H9 (cell line): ENCODE measurements at regions not wholly inside any gene's neighbourhood (a gene's known extent, or its start where the extent isn't known, plus 50 kb on each side); places are given as distances from the start of the nearest gene placed in this dataset.

Source experiments
- DNase-seq: peaks from one replicate; pipeline ENCODE4 v3.0.0-alpha.2; 2017
- H2AFZ ChIP-seq: one replicate; pipeline ENCODE4 v1.6.1; 2013; ENCODE audit warnings: mild to moderate bottlenecking, low read length, control low read depth, moderate library complexity
- H2AK5ac ChIP-seq: 2 replicates; pipeline ENCODE4 v1.6.1; 2013; ENCODE audit warnings: low read length, control low read depth, mixed read lengths; ENCODE audit not compliant: insufficient read length
- H2BK120ac ChIP-seq: one replicate; pipeline ENCODE4 v1.6.1; 2013; ENCODE audit warnings: low read depth, mild to moderate bottlenecking, low read length, control low read depth, inconsistent platforms; ENCODE audit not compliant: poor library complexity, severe bottlenecking
- H2BK12ac ChIP-seq: 2 replicates; pipeline ENCODE4 v1.6.1; 2013; ENCODE audit warnings: low read length, control low read depth, mixed read lengths, low read depth; ENCODE audit not compliant: insufficient read length
- H2BK15ac ChIP-seq: 2 replicates; pipeline ENCODE4 v1.6.1; 2013; ENCODE audit warnings: low read depth, low read length, control low read depth
- H2BK20ac ChIP-seq: one replicate; pipeline ENCODE4 v1.6.1; 2013; ENCODE audit warnings: low read depth, mild to moderate bottlenecking, low read length, control low read depth, inconsistent platforms; ENCODE audit not compliant: poor library complexity, severe bottlenecking
- H2BK5ac ChIP-seq: 2 replicates; pipeline ENCODE4 v1.6.1; 2013; ENCODE audit warnings: low read length, control low read depth, mixed read lengths; ENCODE audit not compliant: insufficient read length
- H3K14ac ChIP-seq: 2 replicates; pipeline ENCODE4 v1.6.1; 2013; ENCODE audit warnings: low read length, control low read depth; ENCODE audit not compliant: insufficient read depth
- H3K18ac ChIP-seq: 2 replicates; pipeline ENCODE4 v1.6.1; 2013; ENCODE audit warnings: low read depth, mild to moderate bottlenecking, mixed read lengths, low read length, control low read depth; ENCODE audit not compliant: insufficient read length
- H3K23ac ChIP-seq: 2 replicates; pipeline ENCODE4 v1.6.1; 2013; ENCODE audit warnings: low read length, control low read depth, mixed read lengths, low read depth; ENCODE audit not compliant: insufficient read length
- H3K23me2 ChIP-seq: 2 replicates; pipeline ENCODE4 v1.6.1; 2013; ENCODE audit warnings: low read depth, mild to moderate bottlenecking, mixed read lengths, low read length, control low read depth; ENCODE audit not compliant: insufficient read length, poor library complexity, severe bottlenecking
- H3K27ac ChIP-seq: 2 replicates; pipeline ENCODE4 v1.5.1; 2013; ENCODE audit warnings: low read length, control low read depth, mixed read lengths, low read depth; ENCODE audit not compliant: insufficient read length
- H3K27me3 ChIP-seq: 2 replicates; pipeline ENCODE4 v1.6.1; 2013; ENCODE audit warnings: low read length, control low read depth, inconsistent platforms; ENCODE audit not compliant: insufficient read depth
- H3K4ac ChIP-seq: 2 replicates; pipeline ENCODE4 v1.6.1; 2013; ENCODE audit warnings: low read depth, mild to moderate bottlenecking, control low read depth, inconsistent platforms, low read length, moderate library complexity
- H3K4me1 ChIP-seq: 2 replicates; pipeline ENCODE4 v1.6.1; 2013; ENCODE audit warnings: low read length, control low read depth, inconsistent platforms; ENCODE audit not compliant: insufficient read depth
- H3K4me2 ChIP-seq: 2 replicates; pipeline ENCODE4 v1.6.1; 2013; ENCODE audit warnings: low read length, control low read depth, mixed read lengths; ENCODE audit not compliant: insufficient read length, insufficient read depth
- H3K56ac ChIP-seq: 2 replicates; pipeline ENCODE4 v1.6.1; 2013; ENCODE audit warnings: low read depth, mild to moderate bottlenecking, mixed read lengths, low read length, control low read depth; ENCODE audit not compliant: insufficient read length
- H3K79me1 ChIP-seq: 2 replicates; pipeline ENCODE4 v1.6.1; 2013; ENCODE audit warnings: low read depth, mild to moderate bottlenecking, moderate library complexity, low read length, control low read depth, inconsistent platforms; ENCODE audit not compliant: insufficient read depth, poor library complexity, severe bottlenecking
- H3K79me2 ChIP-seq: 2 replicates; pipeline ENCODE4 v1.6.1; 2013; ENCODE audit warnings: low read length, control low read depth, inconsistent platforms; ENCODE audit not compliant: insufficient read depth
- H3K9ac ChIP-seq: 2 replicates; pipeline ENCODE4 v1.6.1; 2013; ENCODE audit warnings: low read length, control low read depth, mixed read lengths; ENCODE audit not compliant: insufficient read length; ENCODE audit errors: extremely low read depth
- H3K9me3 ChIP-seq: one replicate; pipeline ENCODE4 v1.6.1; 2013; ENCODE audit warnings: low read depth, low read length, inconsistent platforms; ENCODE audit not compliant: control insufficient read depth
- H3T11ph ChIP-seq: one replicate; pipeline ENCODE4 v1.6.1; 2013; ENCODE audit warnings: mild to moderate bottlenecking, low read length, control low read depth, inconsistent platforms
- H4K20me1 ChIP-seq: one replicate; pipeline ENCODE4 v1.6.1; 2013; ENCODE audit not compliant: control insufficient read depth, insufficient read length, insufficient read depth
- H4K5ac ChIP-seq: 2 replicates; pipeline ENCODE4 v1.6.1; 2013; ENCODE audit warnings: low read depth, mild to moderate bottlenecking, mixed read lengths, low read length, control low read depth; ENCODE audit not compliant: insufficient read length
- H4K8ac ChIP-seq: replicated peaks from 2 replicates; pipeline ENCODE4 v1.6.1; 2013; ENCODE audit warnings: low read length, control low read depth, mixed read lengths, low read depth; ENCODE audit not compliant: insufficient read length
- H4K91ac ChIP-seq: 2 replicates; pipeline ENCODE4 v1.6.1; 2013; ENCODE audit warnings: low read depth, mild to moderate bottlenecking, moderate library complexity, mixed read lengths, low read length, control low read depth; ENCODE audit not compliant: insufficient read length
- H3K27ac Mint-ChIP-seq, 3 experiments: 2 replicates in 2 of 3; 3 replicates in 1 of 3; pipeline ENCODE4 v1.8.0; 2020 to 2021; ENCODE audit warnings: mixed read lengths in 3 of 3, mild to moderate bottlenecking in 1 of 3, moderate library complexity in 1 of 3
- H3K27me3 Mint-ChIP-seq: 2 replicates; pipeline ENCODE4 v1.8.0; 2021; ENCODE audit warnings: low read depth, mild to moderate bottlenecking, moderate library complexity, mixed read lengths
- H3K36me3 Mint-ChIP-seq, 3 experiments: 2 replicates in 2 of 3; 3 replicates in 1 of 3; pipeline ENCODE4 v1.8.0; 2020 to 2021; ENCODE audit warnings: low read depth in 3 of 3, mixed read lengths in 3 of 3; ENCODE audit not compliant: insufficient read depth in 1 of 3
- H3K4me1 Mint-ChIP-seq, 2 experiments: 2 replicates each; pipeline ENCODE4 v1.8.0; 2020; ENCODE audit warnings: mixed read lengths in 2 of 2
- H3K4me3 Mint-ChIP-seq, 2 experiments: 2 replicates in 1 of 2; 3 replicates in 1 of 2; pipeline ENCODE4 v1.8.0; 2020 to 2021; ENCODE audit warnings: mild to moderate bottlenecking in 2 of 2, mixed read lengths in 2 of 2, moderate library complexity in 1 of 2
- H3K9me3 Mint-ChIP-seq, 2 experiments: 2 replicates in 1 of 2; 3 replicates in 1 of 2; pipeline ENCODE4 v1.8.0; 2020; ENCODE audit warnings: mild to moderate bottlenecking in 2 of 2, mixed read lengths in 2 of 2, moderate library complexity in 1 of 2
- WGBS: extraction: QIAGEN DNeasy Blood & Tissue Kit; methylation state at CpG from one replicate; pipeline ENCODE4 v1.1.7; 2013; ENCODE audit warnings: missing lambda C conversion rate, low lambda C conversion rate, mixed read lengths; ENCODE audit not compliant: insufficient read length; ENCODE audit errors: extremely low coverage; 5-methylcytosine and 5-hydroxymethylcytosine counted together
- TF ChIP-seq, protein P1 (sequence below): fragments of 200-600 bp; sonication (generic); conservative IDR thresholded peaks from 3 replicates; pipeline ENCODE4 v1.8.0; 2021; ENCODE audit warnings: antibody characterized with exemption, mild to moderate bottlenecking

DNA sequence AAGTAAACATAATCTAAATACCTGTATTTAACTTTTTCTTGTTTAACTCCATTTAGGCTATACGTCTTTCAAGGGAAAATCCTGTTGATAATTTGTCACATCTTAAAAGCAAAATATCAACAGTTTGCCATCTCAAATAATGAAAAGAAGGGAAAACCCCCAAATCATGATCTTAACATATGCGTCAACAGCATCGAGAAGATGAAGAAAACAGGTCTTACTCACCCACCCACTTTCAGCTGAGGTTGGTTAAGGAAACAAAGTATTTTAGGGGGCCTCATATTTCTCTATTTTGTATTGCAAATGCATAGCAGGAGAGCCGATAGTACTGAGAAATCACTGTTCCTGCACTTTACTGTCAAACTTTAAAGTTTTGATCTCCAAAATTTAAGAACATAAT lies 143.1 kb upstream of the COPS8 start:
- H4K91ac ChIP-seq, result no peak overlapping the region
- H3K14ac ChIP-seq, result no peak overlapping the region
- no peak overlapping the region for H2BK120ac ChIP-seq
- H2AFZ ChIP-seq, result no peak overlapping the region
- H3K4me1 ChIP-seq, result no peaks in the 10 kb centered on the region
- H3K18ac ChIP-seq, result no peak overlapping the region
- no peaks in the 10 kb centered on the region for H3K36me3 Mint-ChIP-seq
- H3K23ac ChIP-seq, result no peak overlapping the region
- no peaks in the 10 kb centered on the region for H3K23me2 ChIP-seq
- no peak overlapping the region for H3K56ac ChIP-seq
- no peak overlapping the region for H4K5ac ChIP-seq
- no peaks in the 10 kb centered on the region for H3K79me2 ChIP-seq
- no peak overlapping the region for H4K8ac ChIP-seq
- H3K9me3 Mint-ChIP-seq, result no peaks in the 10 kb centered on the region
- no peak overlapping the region for H2AK5ac ChIP-seq
- H3K9ac ChIP-seq, result no peak overlapping the region
- DNase-seq, result no peak
- no peak overlapping the region for H3K4me3 Mint-ChIP-seq
- H4K20me1 ChIP-seq, result no peaks in the 10 kb centered on the region
- H3K27me3 ChIP-seq, result no peaks in the 10 kb centered on the region
- H3K4me2 ChIP-seq, result no peak overlapping the region
- no peak overlapping the region for H2BK20ac ChIP-seq
- no peak overlapping the region for H2BK12ac ChIP-seq
- no peak overlapping the region for H3K27ac ChIP-seq
- H2BK15ac ChIP-seq, result no peak overlapping the region
- H2BK5ac ChIP-seq, result no peak overlapping the region
- WGBS, result no CpG with 5 or more reads among the region's 4 CpGs
- H3K4me1 Mint-ChIP-seq, result peaks cover 9% of the 10 kb centered on the region in 2 experiments; a peak in 3 of 4 replicates
- H3T11ph ChIP-seq, result no peak overlapping the region
- H3K27ac Mint-ChIP-seq, result no peak overlapping the region
- TF ChIP-seq, protein P1, sequence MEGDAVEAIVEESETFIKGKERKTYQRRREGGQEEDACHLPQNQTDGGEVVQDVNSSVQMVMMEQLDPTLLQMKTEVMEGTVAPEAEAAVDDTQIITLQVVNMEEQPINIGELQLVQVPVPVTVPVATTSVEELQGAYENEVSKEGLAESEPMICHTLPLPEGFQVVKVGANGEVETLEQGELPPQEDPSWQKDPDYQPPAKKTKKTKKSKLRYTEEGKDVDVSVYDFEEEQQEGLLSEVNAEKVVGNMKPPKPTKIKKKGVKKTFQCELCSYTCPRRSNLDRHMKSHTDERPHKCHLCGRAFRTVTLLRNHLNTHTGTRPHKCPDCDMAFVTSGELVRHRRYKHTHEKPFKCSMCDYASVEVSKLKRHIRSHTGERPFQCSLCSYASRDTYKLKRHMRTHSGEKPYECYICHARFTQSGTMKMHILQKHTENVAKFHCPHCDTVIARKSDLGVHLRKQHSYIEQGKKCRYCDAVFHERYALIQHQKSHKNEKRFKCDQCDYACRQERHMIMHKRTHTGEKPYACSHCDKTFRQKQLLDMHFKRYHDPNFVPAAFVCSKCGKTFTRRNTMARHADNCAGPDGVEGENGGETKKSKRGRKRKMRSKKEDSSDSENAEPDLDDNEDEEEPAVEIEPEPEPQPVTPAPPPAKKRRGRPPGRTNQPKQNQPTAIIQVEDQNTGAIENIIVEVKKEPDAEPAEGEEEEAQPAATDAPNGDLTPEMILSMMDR, result no peak
- no peaks in the 10 kb centered on the region for H3K9me3 ChIP-seq
- no peaks in the 10 kb centered on the region for H3K79me1 ChIP-seq
- no peak overlapping the region for H3K4ac ChIP-seq
- peaks cover 5% of the 10 kb centered on the region for H3K27me3 Mint-ChIP-seq
